OCI-LY1 (cell line): ENCODE measurements at regions not wholly inside any gene's neighbourhood (a gene's known extent, or its start where the extent isn't known, plus 50 kb on each side); places are given as distances from the start of the nearest gene placed in this dataset.

Source experiments
- H2AFZ ChIP-seq: fragments of 200-600 bp; sonication (generic), shearing (Covaris generic); 2 replicates; pipeline ENCODE4 v1.6.0; 2014; ENCODE audit warnings: antibody characterized with exemption, mild to moderate bottlenecking, low read length
- H3F3A ChIP-seq: fragments of 200-600 bp; sonication (generic), shearing (Covaris generic); 2 replicates; pipeline ENCODE4 v1.6.0; 2014; ENCODE audit warnings: mild to moderate bottlenecking, antibody characterized with exemption, low read length, moderate library complexity; ENCODE audit not compliant: insufficient read depth
- H3K27ac ChIP-seq: fragments of 200-600 bp; sonication (generic); 2 replicates; pipeline ENCODE4 v1.5.1; 2014; ENCODE audit warnings: low read length, mixed run types, mild to moderate bottlenecking, low read depth; ENCODE audit not compliant: poor library complexity, severe bottlenecking
- H3K27me3 ChIP-seq: fragments of 200-600 bp; sonication (generic); 2 replicates; pipeline ENCODE4 v1.6.0; 2014; ENCODE audit warnings: antibody characterized with exemption, mild to moderate bottlenecking, low read length, moderate library complexity; ENCODE audit not compliant: insufficient read depth
- H3K36me3 ChIP-seq: fragments of 200-600 bp; sonication (generic); 2 replicates; pipeline ENCODE4 v1.6.1; 2014; ENCODE audit warnings: mild to moderate bottlenecking, antibody characterized with exemption, low read length, moderate library complexity, mixed read lengths; ENCODE audit not compliant: insufficient read depth
- H3K4me1 ChIP-seq: fragments of 200-600 bp; sonication (generic); 2 replicates; pipeline ENCODE4 v1.5.1; 2014; ENCODE audit warnings: mild to moderate bottlenecking, low read length, moderate library complexity; ENCODE audit not compliant: insufficient read depth, severe bottlenecking
- H3K4me2 ChIP-seq: fragments of 200-600 bp; sonication (generic), shearing (Covaris generic); 2 replicates; pipeline ENCODE4 v1.6.1; 2014; ENCODE audit warnings: low read length
- H3K4me3 ChIP-seq: fragments of 200-600 bp; sonication (generic); 2 replicates; pipeline ENCODE4 v1.5.1; 2014; ENCODE audit warnings: low read length, low read depth, mild to moderate bottlenecking, mixed read lengths; ENCODE audit not compliant: poor library complexity, severe bottlenecking
- H3K79me2 ChIP-seq: fragments of 200-600 bp; shearing (Covaris generic); 2 replicates; pipeline ENCODE4 v1.6.1; 2016; ENCODE audit warnings: mixed run types, low read length, mixed read lengths; ENCODE audit not compliant: insufficient read depth
- H3K9ac ChIP-seq: fragments of 200-600 bp; sonication (generic), shearing (Covaris generic); 2 replicates; pipeline ENCODE4 v1.6.1; 2014; ENCODE audit warnings: mild to moderate bottlenecking, low read length, mixed read lengths
- H3K9me2 ChIP-seq: fragments of 200-600 bp; sonication (generic), shearing (Covaris generic); 2 replicates; pipeline ENCODE4 v1.6.1; 2014; ENCODE audit warnings: low read depth, mild to moderate bottlenecking, low read length, mixed read lengths
- H3K9me3 ChIP-seq: fragments of 200-600 bp; shearing (Covaris generic); 2 replicates; pipeline ENCODE4 v1.6.1; 2014; ENCODE audit warnings: low read length, mixed read lengths
- H4K20me1 ChIP-seq: fragments of 200-600 bp; sonication (generic), shearing (Covaris generic); 2 replicates; pipeline ENCODE4 v1.6.0; 2016; ENCODE audit warnings: mild to moderate bottlenecking, low read length; ENCODE audit not compliant: insufficient read depth
- CTCF ChIP-seq: fragments of 200-600 bp; sonication (generic), shearing (Covaris generic); IDR thresholded peaks from 2 replicates; pipeline ENCODE4 v1.5.1; 2017; ENCODE audit warnings: mild to moderate bottlenecking, antibody characterized with exemption, low read length, moderate library complexity, mixed read lengths
- EZH2 ChIP-seq: fragments of 200-600 bp; sonication (generic), shearing (Covaris generic); IDR thresholded peaks from 2 replicates; pipeline ENCODE4 v1.8.0; 2017; ENCODE audit warnings: borderline replicate concordance, mixed run types, mild to moderate bottlenecking, antibody characterized with exemption, low read length, moderate library complexity, mixed read lengths

GRCh38 chr18:43634994-43635393 is 357.7 kb upstream of the SYT4 start:
- H3K4me3 ChIP-seq, result no peak overlapping the region
- no peak overlapping the region for H2AFZ ChIP-seq
- H3K4me1 ChIP-seq, result no peaks in the 10 kb centered on the region
- no peaks in the 10 kb centered on the region for H3K27me3 ChIP-seq
- no peaks in the 10 kb centered on the region for H3K79me2 ChIP-seq
- no peak for TF ChIP-seq EZH2
- TF ChIP-seq CTCF, result no peak
- H3K9me2 ChIP-seq, result no peaks in the 10 kb centered on the region
- no peaks in the 10 kb centered on the region for H4K20me1 ChIP-seq
- no peak overlapping the region for H3K27ac ChIP-seq
- H3F3A ChIP-seq, result no peaks in the 10 kb centered on the region
- no peak overlapping the region for H3K4me2 ChIP-seq
- no peaks in the 10 kb centered on the region for H3K9me3 ChIP-seq
- H3K36me3 ChIP-seq, result no peaks in the 10 kb centered on the region
- no peak overlapping the region for H3K9ac ChIP-seq

GRCh38 chr18:43635397-43635796 is 358.1 kb upstream of the SYT4 start:
- Histone ChIP-seq H3K4me2 (no peak overlapping the region), H3K79me2 (no peaks in the 10 kb centered on the region), H3K9ac (no peak overlapping the region), H3K27ac (no peak overlapping the region), H2AFZ (no peak overlapping the region), H3K9me2 (no peaks in the 10 kb centered on the region), H3F3A (no peaks in the 10 kb centered on the region), H3K9me3 (no peaks in the 10 kb centered on the region), H3K4me3 (no peak overlapping the region), H3K4me1 (no peaks in the 10 kb centered on the region), H3K36me3 (no peaks in the 10 kb centered on the region), H3K27me3 (no peaks in the 10 kb centered on the region), H4K20me1 (no peaks in the 10 kb centered on the region)
- no peak for TF ChIP-seq EZH2
- no peak for TF ChIP-seq CTCF

- H3K4me1 ChIP-seq, result no peaks in the 10 kb centered on the region
- H3K9me2 ChIP-seq, result no peaks in the 10 kb centered on the region
- no peak overlapping the region for H3K4me2 ChIP-seq
- H3K27ac ChIP-seq, result no peak overlapping the region
- H2AFZ ChIP-seq, result no peak overlapping the region
- no peaks in the 10 kb centered on the region for H3K9me3 ChIP-seq
- H3K79me2 ChIP-seq, result no peaks in the 10 kb centered on the region
- no peaks in the 10 kb centered on the region for H3F3A ChIP-seq
- no peaks in the 10 kb centered on the region for H4K20me1 ChIP-seq
- H3K9ac ChIP-seq, result no peak overlapping the region
- H3K27me3 ChIP-seq, result no peaks in the 10 kb centered on the region
- TF ChIP-seq CTCF (no peak), EZH2 (no peak)
- H3K4me3 ChIP-seq, result no peak overlapping the region
- H3K36me3 ChIP-seq, result no peaks in the 10 kb centered on the region
Observed at GRCh38 chr18:43642727-43643330, 365.5 kb upstream of the SYT4 start.
